Left lung (tissue), 4 donors: ENCODE measurements at regions not wholly inside any gene's neighbourhood (a gene's known extent, or its start where the extent isn't known, plus 50 kb on each side); places are given as distances from the start of the nearest gene placed in this dataset.

ENCODE experiments used
- ATAC-seq: fragments of 200-7000 bp; cut with Tn5 transposase; one replicate; pipeline ENCODE4 v1.9.1; 2020; ENCODE audit warnings: moderate library complexity
- DNase-seq, 4 donors: peaks; one replicate each; pipeline ENCODE4 v3.0.0-alpha.2; 2013 to 2020
- H3K27ac ChIP-seq, 2 donors: fragments of 200-600 bp; sonication (generic) in 1 of 2; one replicate each; pipeline versions ENCODE4 v1.5.0 to v1.8.0; 2020 to 2021
- H3K27me3 ChIP-seq, 2 donors: fragments of 200-600 bp; sonication (generic) in 1 of 2; one replicate each; pipeline versions ENCODE4 v1.5.0 to v1.8.0; 2020 to 2021
- H3K36me3 ChIP-seq, 2 donors: fragments of 200-600 bp; sonication (generic) in 1 of 2; one replicate each; pipeline versions ENCODE4 v1.5.0 to v1.8.0; 2020 to 2021
- H3K4me1 ChIP-seq, 2 donors: fragments of 200-600 bp; one replicate each; pipeline ENCODE4 v1.8.0; 2021
- H3K4me3 ChIP-seq, 2 donors: fragments of 200-600 bp; sonication (generic) in 1 of 2; one replicate each; pipeline versions ENCODE4 v1.5.0 to v1.8.0; 2020 to 2021; ENCODE audit warnings: mild to moderate bottlenecking in 1 of 2
- H3K9me3 ChIP-seq, 2 donors: fragments of 200-600 bp; sonication (generic) in 1 of 2; one replicate each; pipeline versions ENCODE4 v1.5.0 to v1.8.0; 2020 to 2021
- intact Hi-C, 2 donors: fragments of 100-400 bp; cut with DNase I; formaldehyde crosslinking; loops; one replicate each; pipeline versions ENCODE4 v1.11.2 to v1.14.2; 2022
- TF ChIP-seq, protein P1 (sequence below), 2 donors: fragments of 200-600 bp; sonication (generic) in 1 of 2; IDR thresholded peaks; one replicate each; pipeline versions ENCODE4 v1.5.0 to v1.8.0; 2021; ENCODE audit warnings: antibody characterized with exemption in 2 of 2
- donor health status: DM: no; HTN: yes; CAD: no.
- donor health status: DM: no; HTN: no; CAD: no.

DNA sequence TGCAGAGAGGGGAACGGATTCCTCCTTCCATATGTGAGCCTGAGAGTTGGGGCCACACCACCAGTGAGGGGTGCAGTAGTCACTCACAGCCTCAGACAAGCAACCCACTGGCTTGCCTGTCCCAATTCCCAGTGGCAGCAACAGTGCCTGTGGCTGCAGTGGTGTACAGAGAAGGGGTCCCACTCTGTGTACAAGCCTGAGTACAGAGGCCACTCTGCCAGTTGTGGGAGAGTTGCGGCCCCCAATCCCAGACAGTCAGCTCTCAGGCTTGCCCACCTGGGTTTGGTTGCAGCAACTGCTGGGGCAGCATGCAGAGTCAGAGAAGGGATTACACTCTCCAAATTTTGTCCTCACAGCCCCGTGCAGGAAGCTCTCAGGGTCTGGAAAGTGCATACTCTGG is 133.2 kb upstream of the RFX3 start:
- ATAC-seq (no peak), DNase-seq (no peak)
- TF ChIP-seq, protein P1, sequence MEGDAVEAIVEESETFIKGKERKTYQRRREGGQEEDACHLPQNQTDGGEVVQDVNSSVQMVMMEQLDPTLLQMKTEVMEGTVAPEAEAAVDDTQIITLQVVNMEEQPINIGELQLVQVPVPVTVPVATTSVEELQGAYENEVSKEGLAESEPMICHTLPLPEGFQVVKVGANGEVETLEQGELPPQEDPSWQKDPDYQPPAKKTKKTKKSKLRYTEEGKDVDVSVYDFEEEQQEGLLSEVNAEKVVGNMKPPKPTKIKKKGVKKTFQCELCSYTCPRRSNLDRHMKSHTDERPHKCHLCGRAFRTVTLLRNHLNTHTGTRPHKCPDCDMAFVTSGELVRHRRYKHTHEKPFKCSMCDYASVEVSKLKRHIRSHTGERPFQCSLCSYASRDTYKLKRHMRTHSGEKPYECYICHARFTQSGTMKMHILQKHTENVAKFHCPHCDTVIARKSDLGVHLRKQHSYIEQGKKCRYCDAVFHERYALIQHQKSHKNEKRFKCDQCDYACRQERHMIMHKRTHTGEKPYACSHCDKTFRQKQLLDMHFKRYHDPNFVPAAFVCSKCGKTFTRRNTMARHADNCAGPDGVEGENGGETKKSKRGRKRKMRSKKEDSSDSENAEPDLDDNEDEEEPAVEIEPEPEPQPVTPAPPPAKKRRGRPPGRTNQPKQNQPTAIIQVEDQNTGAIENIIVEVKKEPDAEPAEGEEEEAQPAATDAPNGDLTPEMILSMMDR (IDR thresholded peaks at IDR 0.05) = no peak
- Histone ChIP-seq H3K9me3 (no peaks in the 10 kb centered on the region), H3K27ac (no peak overlapping the region), H3K4me1 (no peaks in the 10 kb centered on the region), H3K27me3 (no peaks in the 10 kb centered on the region), H3K36me3 (no peaks in the 10 kb centered on the region), H3K4me3 (no peak overlapping the region)
- intact Hi-C loops = no loop called here

DNA sequence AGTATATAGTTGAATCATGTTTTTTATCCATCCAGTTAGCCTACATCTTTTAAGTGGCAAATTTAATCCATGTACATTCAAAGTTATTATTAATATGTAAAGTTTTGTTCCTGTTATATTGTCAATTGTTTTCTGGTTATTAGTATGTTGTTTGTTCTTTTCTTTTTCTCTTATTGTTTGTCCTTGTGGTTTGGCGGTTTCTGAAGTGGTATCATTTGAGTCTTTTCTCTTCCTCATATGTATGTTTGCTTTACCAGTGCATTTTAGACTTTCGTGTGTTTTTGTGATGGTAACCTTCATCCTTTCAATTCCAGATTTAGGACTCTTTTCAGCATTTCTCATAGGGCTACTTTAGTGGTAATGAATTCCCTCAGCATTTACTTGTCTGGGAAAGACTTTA is 130.4 kb upstream of the RFX3 start:
- no peaks in the 10 kb centered on the region for H3K4me1 ChIP-seq
- intact Hi-C loops = no loop called here
- H3K4me3 ChIP-seq = no peak overlapping the region
- no peak for ATAC-seq
- no peaks in the 10 kb centered on the region for H3K27me3 ChIP-seq
- no peak for DNase-seq
- H3K27ac ChIP-seq = no peak overlapping the region
- H3K9me3 ChIP-seq = no peaks in the 10 kb centered on the region
- no peaks in the 10 kb centered on the region for H3K36me3 ChIP-seq
- TF ChIP-seq, protein P1 (IDR thresholded peaks at IDR 0.05) = no peak

DNA sequence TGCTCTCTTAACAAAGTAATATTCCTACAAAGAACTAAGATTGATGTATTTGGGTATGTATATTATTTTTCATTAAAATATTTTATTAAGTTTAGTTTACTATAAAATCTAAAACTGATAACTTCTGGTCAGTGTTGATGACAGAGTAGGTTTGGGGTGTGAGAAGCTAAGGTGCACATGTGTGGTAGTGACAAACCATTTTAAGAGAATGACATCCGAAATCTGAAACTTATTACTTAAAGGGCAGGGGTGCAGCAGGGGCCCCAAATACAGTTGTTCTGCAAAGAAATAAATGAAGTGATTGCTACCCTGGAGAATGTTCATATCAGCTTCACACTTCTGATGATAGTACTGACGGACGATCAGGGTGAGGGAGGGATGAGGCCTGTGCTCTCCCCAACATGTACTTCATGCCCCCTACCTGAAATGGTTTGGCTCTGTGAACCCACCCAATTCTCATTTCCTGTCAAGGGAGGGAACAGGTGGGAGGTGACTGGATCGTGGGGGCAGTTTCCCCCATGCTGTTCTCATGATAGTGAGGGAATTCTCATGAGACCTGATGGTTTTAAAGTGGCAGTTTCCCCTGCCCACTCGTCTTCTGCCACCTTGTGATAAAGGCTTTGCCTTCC is 125.3 kb upstream of the RFX3 start:
- no peak overlapping the region for H3K27ac ChIP-seq
- H3K4me3 ChIP-seq = no peak overlapping the region
- no peaks in the 10 kb centered on the region for H3K9me3 ChIP-seq
- no peaks in the 10 kb centered on the region for H3K36me3 ChIP-seq
- H3K4me1 ChIP-seq = no peaks in the 10 kb centered on the region
- TF ChIP-seq, protein P1 (IDR thresholded peaks at IDR 0.05) = no peak
- ATAC-seq (no peak), DNase-seq (no peak)
- no peaks in the 10 kb centered on the region for H3K27me3 ChIP-seq
- intact Hi-C loops = no loop called here

DNA sequence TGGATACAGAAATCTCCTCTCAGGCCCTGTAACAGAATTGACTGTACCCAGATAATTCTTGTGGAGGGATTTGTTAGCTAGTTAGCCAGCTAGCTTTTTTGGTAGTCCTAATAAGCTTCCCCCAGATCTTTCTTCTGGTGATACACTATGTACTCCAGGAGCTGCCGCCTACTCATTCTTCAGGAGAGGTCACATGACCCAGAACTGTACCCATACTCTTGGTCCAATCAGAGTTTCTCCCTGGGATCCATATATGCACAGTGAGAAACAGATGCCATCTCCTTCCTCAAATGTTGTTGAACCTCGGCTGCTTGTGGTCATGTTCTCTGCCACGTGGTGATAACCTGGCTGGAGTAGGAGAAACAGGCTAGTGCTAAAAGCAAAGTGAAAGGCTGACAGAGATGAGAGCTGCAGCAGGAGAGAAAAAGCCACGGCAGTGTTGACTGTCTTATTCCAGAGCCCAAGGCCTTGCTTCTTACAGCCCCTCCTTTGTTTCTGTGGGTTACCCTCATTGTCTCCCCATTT is 123.0 kb upstream of the RFX3 start:
- no peaks in the 10 kb centered on the region for H3K36me3 ChIP-seq

DNA sequence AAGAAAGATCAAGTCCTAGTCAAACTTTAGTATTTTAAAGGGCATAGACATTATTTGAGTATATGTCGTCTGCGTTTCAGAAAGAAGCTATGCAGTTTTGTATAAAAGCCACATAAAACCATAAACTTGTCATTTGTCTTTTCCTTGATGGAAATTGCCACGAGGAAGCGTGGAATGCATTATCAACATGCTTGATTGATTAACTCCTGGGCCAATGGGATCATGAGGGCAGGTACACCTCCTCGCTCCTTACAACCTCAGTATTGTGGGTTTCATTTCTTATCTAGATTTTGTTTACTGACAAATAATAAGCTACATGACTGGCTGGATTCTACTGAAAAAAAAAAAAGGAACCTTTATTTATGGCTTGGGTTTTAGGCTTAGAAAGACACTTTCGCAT is 122.5 kb upstream of the RFX3 start:
- ATAC-seq = no peak
- intact Hi-C loops = no loop called here

More for the DNA sequence above, 123.0 kb upstream of the RFX3 start:
- no peaks in the 10 kb centered on the region for H3K4me1 ChIP-seq
- H3K4me3 ChIP-seq = no peak overlapping the region
- TF ChIP-seq, protein P1 (IDR thresholded peaks at IDR 0.05) = no peak
- H3K27me3 ChIP-seq = no peaks in the 10 kb centered on the region
- no peak overlapping the region for H3K27ac ChIP-seq
- no peak for ATAC-seq
- H3K9me3 ChIP-seq = no peaks in the 10 kb centered on the region
- no peak for DNase-seq
- intact Hi-C loops = no loop called here

More for the DNA sequence above, 122.5 kb upstream of the RFX3 start:
- H3K4me3 ChIP-seq = no peak overlapping the region
- H3K9me3 ChIP-seq = no peaks in the 10 kb centered on the region
- no peak for DNase-seq
- no peaks in the 10 kb centered on the region for H3K36me3 ChIP-seq
- no peak overlapping the region for H3K27ac ChIP-seq
- H3K27me3 ChIP-seq = no peaks in the 10 kb centered on the region
- H3K4me1 ChIP-seq = no peaks in the 10 kb centered on the region
- TF ChIP-seq, protein P1 (IDR thresholded peaks at IDR 0.05) = no peak
